ENCODE measurements at regions not wholly inside any gene's neighbourhood (a gene's known extent, or its start where the extent isn't known, plus 50 kb on each side); places are given as distances from the start of the nearest gene placed in this dataset.

DNA sequence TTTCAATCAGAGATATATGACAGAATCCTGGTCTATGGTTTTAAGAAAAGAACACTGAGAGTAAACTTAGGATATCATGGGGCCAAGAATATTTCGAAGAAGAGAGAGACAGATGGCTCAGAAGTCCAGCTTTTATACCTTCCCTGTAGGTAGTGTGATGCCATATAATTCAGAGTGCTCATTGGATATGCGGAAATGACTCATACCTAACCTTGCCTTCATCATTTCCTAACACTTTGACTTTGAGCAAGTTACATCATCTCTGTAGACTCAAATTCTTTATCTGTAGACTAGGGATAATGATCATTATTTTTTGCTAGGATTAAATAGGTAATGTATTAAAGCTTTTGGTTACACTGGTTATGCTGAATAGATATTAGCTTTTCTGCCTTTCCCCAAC lies 461.6 kb upstream of the CNTNAP5 start:
- H3K4me3 ChIP-seq = no peak overlapping the region
- 1% methylated on average over 2 of the region's 2 CpGs for WGBS (ENCODE audit: missing lambda C conversion rate)
- H3K9me3 ChIP-seq = no peaks in the 10 kb centered on the region; the same call in 2 of the 3 replicates
- POLR2A ChIA-PET = no interaction called here
- no peaks in the 10 kb centered on the region for H3K4me1 ChIP-seq
- no peak for TF ChIP-seq FOSL2 (IDR thresholded peaks at IDR 0.05)
- no peak for TF ChIP-seq FOSL2 (CRISPR knock-in tag; IDR thresholded peaks at IDR 0.05)
- no peak for TF ChIP-seq HOXB13 (CRISPR knock-in tag; IDR thresholded peaks at IDR 0.05; ENCODE audit: low read depth)
- CTCF ChIA-PET = no interaction called here
- DNase-seq (ENCODE audit: low read depth in 1 of 2, low spot score in 1 of 2) (no peak), FAIRE-seq (no peak), ATAC-seq (no peak)
- H3K27ac ChIP-seq = no peak overlapping the region
- no peak overlapping the region for H3K4me2 ChIP-seq

DNA sequence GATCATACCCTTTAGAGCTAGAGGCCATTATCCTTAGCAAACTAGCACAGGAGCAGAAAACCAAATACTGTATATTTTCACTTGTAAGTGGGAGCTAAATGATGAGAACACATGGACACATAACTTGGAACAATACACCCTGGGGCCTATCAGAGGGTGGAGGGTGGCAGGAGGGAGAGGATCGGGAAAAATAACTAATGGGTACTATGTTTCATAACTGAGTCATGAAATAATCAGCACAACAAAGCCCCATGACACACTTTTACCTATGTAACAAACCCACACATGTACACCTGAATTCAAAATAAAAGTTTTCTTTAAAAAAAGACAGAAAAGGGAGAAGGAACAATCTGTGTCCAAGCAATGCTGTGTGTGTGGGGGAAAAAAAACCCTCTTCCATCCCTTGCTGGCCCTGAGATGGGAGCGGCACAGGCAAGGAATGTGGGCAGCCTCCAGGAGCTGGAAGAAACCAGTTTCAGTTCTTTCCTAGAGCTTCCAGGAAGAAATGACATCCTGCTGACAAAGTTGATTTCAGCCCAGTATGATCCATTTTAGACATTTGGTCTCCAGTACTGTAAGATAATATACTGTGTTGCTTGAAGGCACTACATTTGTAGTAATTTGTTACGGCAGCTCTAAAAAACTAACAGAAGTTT lies 458.7 kb upstream of the CNTNAP5 start:
- ATAC-seq = no peak
- ChIA-PET POLR2A (no interaction called here), CTCF (no interaction called here)
- no peak overlapping the region for H3K4me2 ChIP-seq
- H3K9me3 ChIP-seq = no peaks in the 10 kb centered on the region; the same call in 2 of the 3 replicates
- no peak overlapping the region for H3K27ac ChIP-seq
- no peak for DNase-seq (ENCODE audit: low read depth in 1 of 2, low spot score in 1 of 2)
- no peak for FAIRE-seq
- H3K4me1 ChIP-seq = no peaks in the 10 kb centered on the region
- TF ChIP-seq ZNF302 (CRISPR knock-in tag; IDR thresholded peaks at IDR 0.05) (no peak), JUNB (IDR thresholded peaks at IDR 0.05) (no peak), ZC3H11A (IDR thresholded peaks at IDR 0.05) (no peak), FOXS1 (CRISPR knock-in tag; IDR thresholded peaks at IDR 0.05) (no peak)
- 34% methylated on average over 3 of the region's 3 CpGs for WGBS (ENCODE audit: missing lambda C conversion rate)
- H3K4me3 ChIP-seq = no peak overlapping the region

GRCh38 chr2:123578016-123578415 lies 447.1 kb upstream of the CNTNAP5 start:
- TF ChIP-seq EP300 (IDR thresholded peaks at IDR 0.05) (no peak), ZNF302 (CRISPR knock-in tag; IDR thresholded peaks at IDR 0.05) (no peak), KDM1A (IDR thresholded peaks at IDR 0.05; ENCODE audit: low read depth) (no peak), PBX3 (IDR thresholded peaks at IDR 0.05) (no peak), NPAS2 (CRISPR knock-in tag; IDR thresholded peaks at IDR 0.05; ENCODE audit: borderline replicate concordance) (no peak), FOSL2 (IDR thresholded peaks at IDR 0.05) (no peak), FOSL2 (CRISPR knock-in tag; IDR thresholded peaks at IDR 0.05) (no peak), USF2 (IDR thresholded peaks at IDR 0.05) (no peak), RARB (CRISPR knock-in tag; IDR thresholded peaks at IDR 0.05) (no peak), HOXB13 (CRISPR knock-in tag; IDR thresholded peaks at IDR 0.05; ENCODE audit: low read depth) (no peak), RFX5 (IDR thresholded peaks at IDR 0.05) (no peak), HES2 (IDR thresholded peaks at IDR 0.05) (no peak)
- TF ChIP-seq, protein P1, sequence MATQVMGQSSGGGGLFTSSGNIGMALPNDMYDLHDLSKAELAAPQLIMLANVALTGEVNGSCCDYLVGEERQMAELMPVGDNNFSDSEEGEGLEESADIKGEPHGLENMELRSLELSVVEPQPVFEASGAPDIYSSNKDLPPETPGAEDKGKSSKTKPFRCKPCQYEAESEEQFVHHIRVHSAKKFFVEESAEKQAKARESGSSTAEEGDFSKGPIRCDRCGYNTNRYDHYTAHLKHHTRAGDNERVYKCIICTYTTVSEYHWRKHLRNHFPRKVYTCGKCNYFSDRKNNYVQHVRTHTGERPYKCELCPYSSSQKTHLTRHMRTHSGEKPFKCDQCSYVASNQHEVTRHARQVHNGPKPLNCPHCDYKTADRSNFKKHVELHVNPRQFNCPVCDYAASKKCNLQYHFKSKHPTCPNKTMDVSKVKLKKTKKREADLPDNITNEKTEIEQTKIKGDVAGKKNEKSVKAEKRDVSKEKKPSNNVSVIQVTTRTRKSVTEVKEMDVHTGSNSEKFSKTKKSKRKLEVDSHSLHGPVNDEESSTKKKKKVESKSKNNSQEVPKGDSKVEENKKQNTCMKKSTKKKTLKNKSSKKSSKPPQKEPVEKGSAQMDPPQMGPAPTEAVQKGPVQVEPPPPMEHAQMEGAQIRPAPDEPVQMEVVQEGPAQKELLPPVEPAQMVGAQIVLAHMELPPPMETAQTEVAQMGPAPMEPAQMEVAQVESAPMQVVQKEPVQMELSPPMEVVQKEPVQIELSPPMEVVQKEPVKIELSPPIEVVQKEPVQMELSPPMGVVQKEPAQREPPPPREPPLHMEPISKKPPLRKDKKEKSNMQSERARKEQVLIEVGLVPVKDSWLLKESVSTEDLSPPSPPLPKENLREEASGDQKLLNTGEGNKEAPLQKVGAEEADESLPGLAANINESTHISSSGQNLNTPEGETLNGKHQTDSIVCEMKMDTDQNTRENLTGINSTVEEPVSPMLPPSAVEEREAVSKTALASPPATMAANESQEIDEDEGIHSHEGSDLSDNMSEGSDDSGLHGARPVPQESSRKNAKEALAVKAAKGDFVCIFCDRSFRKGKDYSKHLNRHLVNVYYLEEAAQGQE (IDR thresholded peaks at IDR 0.05) = no peak
- TF ChIP-seq, protein P2, sequence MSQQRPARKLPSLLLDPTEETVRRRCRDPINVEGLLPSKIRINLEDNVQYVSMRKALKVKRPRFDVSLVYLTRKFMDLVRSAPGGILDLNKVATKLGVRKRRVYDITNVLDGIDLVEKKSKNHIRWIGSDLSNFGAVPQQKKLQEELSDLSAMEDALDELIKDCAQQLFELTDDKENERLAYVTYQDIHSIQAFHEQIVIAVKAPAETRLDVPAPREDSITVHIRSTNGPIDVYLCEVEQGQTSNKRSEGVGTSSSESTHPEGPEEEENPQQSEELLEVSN (IDR thresholded peaks at IDR 0.05; ENCODE audit: borderline replicate concordance, low read depth) = no peak
- H3K27ac ChIP-seq = no peak overlapping the region
- CTCF ChIA-PET = no interaction called here
- no peak overlapping the region for H3K4me3 ChIP-seq
- no peak overlapping the region for H3K4me2 ChIP-seq
- FAIRE-seq (no peak), ATAC-seq (no peak), DNase-seq (ENCODE audit: low read depth in 1 of 2, low spot score in 1 of 2) (no peak)
- H3K9me3 ChIP-seq = peaks cover 7% of the 10 kb centered on the region
- 2% methylated on average over 2 of the region's 2 CpGs for WGBS (ENCODE audit: missing lambda C conversion rate)
- POLR2A ChIA-PET = no interaction called here
- H3K4me1 ChIP-seq = no peaks in the 10 kb centered on the region
